HG02610 (cell line): ENCODE measurements at regions not wholly inside any gene's neighbourhood (a gene's known extent, or its start where the extent isn't known, plus 50 kb on each side); places are given as distances from the start of the nearest gene placed in this dataset.
"Not testable (repeated sequence)": the region's sequence is repeated elsewhere in the genome, so short reads cannot be mapped to it uniquely, and the experiment has no call there.

Experiments used
- ATAC-seq: cut with Tn5 transposase; IDR thresholded peaks from one replicate; pipeline ENCODE4 v1.9.1; 2021; ENCODE audit warnings: mild to moderate bottlenecking, moderate library complexity; ENCODE audit not compliant: unreplicated experiment

GRCh38 chr16:60608971-60609370, 1427.3 kb downstream of the CDH8 start:
- no peak for ATAC-seq

- not testable (repeated sequence) for ATAC-seq
These were observed 1430.6 kb downstream of the CDH8 start for GRCh38 chr16:60605652-60606051.

GRCh38 chr16:60605176-60605575, 1431.1 kb downstream of the CDH8 start:
- ATAC-seq: no peak

- no peak for ATAC-seq
These were observed 1449.7 kb downstream of the CDH8 start for GRCh38 chr16:60586493-60586892.

- ATAC-seq: no peak
These were observed 1453.7 kb downstream of the CDH8 start for GRCh38 chr16:60582528-60582927.

GRCh38 chr16:60566901-60567300, 1469.3 kb downstream of the CDH8 start:
- no peak for ATAC-seq

GRCh38 chr16:60564588-60564987, 1471.7 kb downstream of the CDH8 start:
- ATAC-seq: no peak

GRCh38 chr16:60563166-60563565, 1473.1 kb downstream of the CDH8 start:
- ATAC-seq: no peak

- ATAC-seq: no peak
These were observed 1477.3 kb downstream of the CDH8 start for GRCh38 chr16:60558936-60559335.

- no peak for ATAC-seq
These were observed 1483.0 kb downstream of the CDH8 start for GRCh38 chr16:60553090-60553757.

GRCh38 chr16:60541535-60541934, 1494.7 kb downstream of the CDH8 start:
- ATAC-seq: no peak

- no peak for ATAC-seq
These were observed 1525.3 kb downstream of the CDH8 start for GRCh38 chr16:60510941-60511340.

GRCh38 chr16:60510208-60510607, 1526.0 kb downstream of the CDH8 start:
- ATAC-seq: no peak

GRCh38 chr16:60491273-60491672, 1545.0 kb downstream of the CDH8 start:
- no peak for ATAC-seq

GRCh38 chr16:60485872-60486489, 1550.3 kb downstream of the CDH8 start:
- ATAC-seq: no peak

- no peak for ATAC-seq
These were observed 1551.3 kb downstream of the CDH8 start for GRCh38 chr16:60484901-60485300.

GRCh38 chr16:60481591-60481990, 1554.6 kb downstream of the CDH8 start:
- no peak for ATAC-seq

- no peak for ATAC-seq
These were observed 1557.4 kb downstream of the CDH8 start for GRCh38 chr16:60478810-60479209.

- no peak for ATAC-seq
These were observed 1572.3 kb downstream of the CDH8 start for GRCh38 chr16:60463986-60464385.

- ATAC-seq: no peak
These were observed 1576.8 kb downstream of the CDH8 start for GRCh38 chr16:60459463-60459862.

- ATAC-seq: no peak
These were observed 1578.0 kb downstream of the CDH8 start for GRCh38 chr16:60458255-60458654.

GRCh38 chr16:60452646-60453045, 1583.6 kb downstream of the CDH8 start:
- no peak for ATAC-seq

GRCh38 chr16:60438894-60439293, 1597.3 kb downstream of the CDH8 start:
- ATAC-seq: no peak
